Uterus (tissue), 2 donors: ENCODE measurements at regions not wholly inside any gene's neighbourhood (a gene's known extent, or its start where the extent isn't known, plus 50 kb on each side); places are given as distances from the start of the nearest gene placed in this dataset.

Experiments
- POLR2A ChIP-seq, 2 donors: fragments of 450-650 bp; IDR thresholded peaks; one replicate each; pipeline ENCODE4 v1.6.1; 2016; ENCODE audit warnings: antibody characterized with exemption in 2 of 2, mild to moderate bottlenecking in 1 of 2, moderate library complexity in 1 of 2
- TF ChIP-seq, protein P1 (sequence below), 4 experiments: fragments of 200-600 bp in 2 of 4; fragments of 450-650 bp in 2 of 4; sonication (generic) in 2 of 4; IDR thresholded peaks; one replicate each; pipeline ENCODE4 v1.5.1; 2016 to 2019; ENCODE audit warnings: antibody characterized with exemption in 4 of 4, mild to moderate bottlenecking in 2 of 4, moderate library complexity in 1 of 4

DNA sequence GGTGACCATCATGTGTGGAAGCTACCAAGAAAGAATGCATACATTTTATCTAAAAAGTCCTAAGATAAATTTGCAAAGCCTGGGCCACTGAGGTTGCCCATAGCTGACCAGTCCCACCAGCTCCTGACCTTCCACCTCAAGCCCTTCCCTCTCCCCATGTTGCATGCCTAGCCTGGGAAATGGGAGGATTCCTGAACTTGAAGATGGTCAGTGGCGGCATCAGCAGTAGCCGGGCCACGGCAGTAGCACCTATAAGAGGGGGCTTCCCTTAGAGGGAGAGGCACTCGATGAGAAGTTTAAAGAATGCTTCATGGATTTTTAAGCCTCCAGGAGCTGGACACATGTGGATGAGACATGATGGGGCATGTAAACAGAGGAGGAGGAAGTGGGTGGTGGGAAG lies 172.1 kb downstream of the KLF13 start:
- TF ChIP-seq, protein P1, sequence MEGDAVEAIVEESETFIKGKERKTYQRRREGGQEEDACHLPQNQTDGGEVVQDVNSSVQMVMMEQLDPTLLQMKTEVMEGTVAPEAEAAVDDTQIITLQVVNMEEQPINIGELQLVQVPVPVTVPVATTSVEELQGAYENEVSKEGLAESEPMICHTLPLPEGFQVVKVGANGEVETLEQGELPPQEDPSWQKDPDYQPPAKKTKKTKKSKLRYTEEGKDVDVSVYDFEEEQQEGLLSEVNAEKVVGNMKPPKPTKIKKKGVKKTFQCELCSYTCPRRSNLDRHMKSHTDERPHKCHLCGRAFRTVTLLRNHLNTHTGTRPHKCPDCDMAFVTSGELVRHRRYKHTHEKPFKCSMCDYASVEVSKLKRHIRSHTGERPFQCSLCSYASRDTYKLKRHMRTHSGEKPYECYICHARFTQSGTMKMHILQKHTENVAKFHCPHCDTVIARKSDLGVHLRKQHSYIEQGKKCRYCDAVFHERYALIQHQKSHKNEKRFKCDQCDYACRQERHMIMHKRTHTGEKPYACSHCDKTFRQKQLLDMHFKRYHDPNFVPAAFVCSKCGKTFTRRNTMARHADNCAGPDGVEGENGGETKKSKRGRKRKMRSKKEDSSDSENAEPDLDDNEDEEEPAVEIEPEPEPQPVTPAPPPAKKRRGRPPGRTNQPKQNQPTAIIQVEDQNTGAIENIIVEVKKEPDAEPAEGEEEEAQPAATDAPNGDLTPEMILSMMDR (IDR thresholded peaks at IDR 0.05), result no peak
- TF ChIP-seq POLR2A (IDR thresholded peaks at IDR 0.05), result no peak
